Lung microvascular endothelial cell (primary cell): ENCODE measurements at regions not wholly inside any gene's neighbourhood (a gene's known extent, or its start where the extent isn't known, plus 50 kb on each side); places are given as distances from the start of the nearest gene placed in this dataset.
"Not testable (repeated sequence)": the region's sequence is repeated elsewhere in the genome, so short reads cannot be mapped to it uniquely, and the experiment has no call there.

ENCODE experiments used
- DNase-seq, 2 donors: peaks; one replicate each; pipeline versions ENCODE4 v3.0.0 to v3.0.0-alpha.2; 2010; ENCODE audit warnings: low read depth in 2 of 2

- DNase-seq: no peak
These were observed 1156.5 kb downstream of the NCAM2 start for GRCh38 chr21:22154579-22155274.

- DNase-seq: no peak
These were observed 1166.7 kb downstream of the NCAM2 start for GRCh38 chr21:22164912-22165311.

- no peak for DNase-seq
These were observed 1176.5 kb downstream of the NCAM2 start for GRCh38 chr21:22174746-22175145.

GRCh38 chr21:22189278-22189677, 1191.1 kb downstream of the NCAM2 start:
- no peak for DNase-seq

GRCh38 chr21:22191581-22191980, 1193.4 kb downstream of the NCAM2 start:
- DNase-seq: no peak

GRCh38 chr21:22192766-22193165, 1194.6 kb downstream of the NCAM2 start:
- no peak for DNase-seq

GRCh38 chr21:22194986-22195385, 1196.8 kb downstream of the NCAM2 start:
- DNase-seq: not testable (repeated sequence)

GRCh38 chr21:22200378-22201092, 1202.3 kb downstream of the NCAM2 start:
- DNase-seq: no peak

GRCh38 chr21:22201126-22201525, 1202.9 kb downstream of the NCAM2 start:
- no peak for DNase-seq

- DNase-seq: no peak
These were observed 1203.5 kb downstream of the NCAM2 start for GRCh38 chr21:22201669-22202068.

- no peak for DNase-seq
These were observed 1211.1 kb downstream of the NCAM2 start for GRCh38 chr21:22209304-22209700.

- no peak for DNase-seq
These were observed 1213.7 kb downstream of the NCAM2 start for GRCh38 chr21:22211943-22212342.

- DNase-seq: no peak
These were observed 1225.2 kb downstream of the NCAM2 start for GRCh38 chr21:22223385-22223784.

- no peak for DNase-seq
These were observed 1226.1 kb downstream of the NCAM2 start for GRCh38 chr21:22224261-22224660.

- DNase-seq: no peak
These were observed 1227.1 kb downstream of the NCAM2 start for GRCh38 chr21:22225299-22225698.

GRCh38 chr21:22231013-22231412, 1232.8 kb downstream of the NCAM2 start:
- DNase-seq: no peak

GRCh38 chr21:22235866-22236590, 1237.8 kb downstream of the NCAM2 start:
- no peak for DNase-seq

GRCh38 chr21:22244516-22244915, 1246.3 kb downstream of the NCAM2 start:
- DNase-seq: no peak

GRCh38 chr21:22250355-22250754, 1252.1 kb downstream of the NCAM2 start:
- DNase-seq: no peak

GRCh38 chr21:22253761-22254160, 1255.6 kb downstream of the NCAM2 start:
- no peak for DNase-seq

- no peak for DNase-seq
These were observed 1260.6 kb downstream of the NCAM2 start for GRCh38 chr21:22258821-22259220.

- no peak for DNase-seq
These were observed 1262.1 kb downstream of the NCAM2 start for GRCh38 chr21:22260274-22260673.

GRCh38 chr21:22263890-22264289, 1265.7 kb downstream of the NCAM2 start:
- no peak for DNase-seq
